AG10803 (cell line): ENCODE measurements at regions not wholly inside any gene's neighbourhood (a gene's known extent, or its start where the extent isn't known, plus 50 kb on each side); places are given as distances from the start of the nearest gene placed in this dataset.
A peak's percentile ranks its signal among the peaks of the same experiment; 100 is the strongest.

Experiments
- DNase-seq: peaks from one replicate; pipeline ENCODE4 v3.0.0; 2010; ENCODE audit warnings: low read depth
- H3K4me3 ChIP-seq: 2 replicates; pipeline ENCODE4 v1.5.1; 2011; ENCODE audit warnings: mild to moderate bottlenecking, low read length, control low read depth
- CTCF ChIP-seq: conservative IDR thresholded peaks from 2 replicates; pipeline ENCODE4 v1.5.1; 2011; ENCODE audit warnings: mild to moderate bottlenecking, low read length, control low read depth, inconsistent platforms

GRCh38 chr18:69226971-69227370, 173.7 kb upstream of the DOK6 start:
- no peak for TF ChIP-seq CTCF
- H3K4me3 ChIP-seq: no peak overlapping the region
- DNase-seq: no peak

- no peak for TF ChIP-seq CTCF
- DNase-seq: no peak
- H3K4me3 ChIP-seq: no peak overlapping the region
These were observed 170.5 kb upstream of the DOK6 start for GRCh38 chr18:69230204-69230603.

- no peak overlapping the region for H3K4me3 ChIP-seq
- no peak for TF ChIP-seq CTCF
- peak; percentile 75 for DNase-seq
These were observed 167.1 kb upstream of the DOK6 start for GRCh38 chr18:69233465-69234054.

GRCh38 chr18:69239849-69240674, 160.6 kb upstream of the DOK6 start:
- no peak for TF ChIP-seq CTCF
- H3K4me3 ChIP-seq: no peak overlapping the region
- DNase-seq: no peak

- no peak for TF ChIP-seq CTCF
- H3K4me3 ChIP-seq: no peak overlapping the region
- no peak for DNase-seq
These were observed 154.7 kb upstream of the DOK6 start for GRCh38 chr18:69246027-69246426.

GRCh38 chr18:69250305-69251151, 150.2 kb upstream of the DOK6 start:
- no peak for TF ChIP-seq CTCF
- peak; percentile 89 for DNase-seq
- no peak overlapping the region for H3K4me3 ChIP-seq
